ENCODE measurements at regions not wholly inside any gene's neighbourhood (a gene's known extent, or its start where the extent isn't known, plus 50 kb on each side); places are given as distances from the start of the nearest gene placed in this dataset.

GRCh38 chr11:92843455-92843854 is 126.0 kb upstream of the MTNR1B start (continued):
- TF ChIP-seq CTCF (IDR thresholded peaks at IDR 0.05; ENCODE audit: low read depth, low read length, missing input control) = no peak

DNA sequence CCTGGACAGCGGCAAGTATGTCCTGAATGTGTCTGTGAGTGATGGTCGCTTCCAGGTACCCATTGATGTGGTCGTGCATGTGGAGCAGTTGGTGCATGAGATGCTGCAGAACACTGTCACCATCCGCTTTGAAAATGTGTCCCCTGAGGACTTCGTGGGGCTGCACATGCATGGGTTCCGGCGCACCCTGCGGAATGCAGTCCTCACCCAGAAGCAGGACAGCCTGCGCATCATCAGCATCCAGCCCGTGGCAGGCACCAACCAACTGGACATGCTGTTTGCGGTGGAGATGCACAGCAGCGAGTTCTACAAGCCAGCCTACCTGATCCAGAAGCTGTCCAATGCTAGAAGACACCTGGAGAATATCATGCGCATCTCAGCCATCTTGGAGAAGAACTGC is 125.3 kb upstream of the MTNR1B start:
- H3K36me3 ChIP-seq (ENCODE audit: control insufficient read depth in 4 of 4, insufficient read depth in 3 of 4, low read depth in 1 of 4, low read length in 3 of 4) = no peaks in the 10 kb centered on the region
- no peaks in the 10 kb centered on the region for H3K27me3 ChIP-seq (ENCODE audit: control insufficient read depth in 4 of 4, insufficient read depth in 4 of 4, low read length in 3 of 4)
- H3K4me1 ChIP-seq (ENCODE audit: control insufficient read depth in 4 of 4, insufficient read depth in 4 of 4, low read length in 3 of 4) = no peaks in the 10 kb centered on the region
- no peak overlapping the region for H3K4me3 ChIP-seq (ENCODE audit: low read depth in 1 of 3, low read length in 3 of 3)
- 96% methylated on average over 13 of the region's 13 CpGs for WGBS
- no peak for DNase-seq (ENCODE audit: low spot score)
- H3K27ac ChIP-seq (ENCODE audit: low read depth in 1 of 2, low read length in 2 of 2) = no peak overlapping the region
- TF ChIP-seq, protein P1, sequence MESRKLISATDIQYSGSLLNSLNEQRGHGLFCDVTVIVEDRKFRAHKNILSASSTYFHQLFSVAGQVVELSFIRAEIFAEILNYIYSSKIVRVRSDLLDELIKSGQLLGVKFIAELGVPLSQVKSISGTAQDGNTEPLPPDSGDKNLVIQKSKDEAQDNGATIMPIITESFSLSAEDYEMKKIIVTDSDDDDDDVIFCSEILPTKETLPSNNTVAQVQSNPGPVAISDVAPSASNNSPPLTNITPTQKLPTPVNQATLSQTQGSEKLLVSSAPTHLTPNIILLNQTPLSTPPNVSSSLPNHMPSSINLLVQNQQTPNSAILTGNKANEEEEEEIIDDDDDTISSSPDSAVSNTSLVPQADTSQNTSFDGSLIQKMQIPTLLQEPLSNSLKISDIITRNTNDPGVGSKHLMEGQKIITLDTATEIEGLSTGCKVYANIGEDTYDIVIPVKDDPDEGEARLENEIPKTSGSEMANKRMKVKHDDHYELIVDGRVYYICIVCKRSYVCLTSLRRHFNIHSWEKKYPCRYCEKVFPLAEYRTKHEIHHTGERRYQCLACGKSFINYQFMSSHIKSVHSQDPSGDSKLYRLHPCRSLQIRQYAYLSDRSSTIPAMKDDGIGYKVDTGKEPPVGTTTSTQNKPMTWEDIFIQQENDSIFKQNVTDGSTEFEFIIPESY (IDR thresholded peaks at IDR 0.05) = no peak
- no peak for TF ChIP-seq MAX (IDR thresholded peaks at IDR 0.05)
- no peak for TF ChIP-seq TAF1 (conservative IDR thresholded peaks at IDR 0.05)
- no peak for TF ChIP-seq REST (IDR thresholded peaks at IDR 0.05)
- no peak for TF ChIP-seq NR2F2 (IDR thresholded peaks at IDR 0.05)
- TF ChIP-seq RXRA (IDR thresholded peaks at IDR 0.05) = no peak
- TF ChIP-seq FOXA2 (IDR thresholded peaks at IDR 0.05) = no peak
- no peak for TF ChIP-seq FOXA1 (IDR thresholded peaks at IDR 0.05)
- no peak for TF ChIP-seq HNF4G (IDR thresholded peaks at IDR 0.05)
- no peak for TF ChIP-seq HNF4A (conservative IDR thresholded peaks at IDR 0.05)
- no peak for TF ChIP-seq EGR1 (IDR thresholded peaks at IDR 0.05; ENCODE audit: low read depth in 2 of 2)
- TF ChIP-seq CTCF (IDR thresholded peaks at IDR 0.05; ENCODE audit: low read depth, low read length, missing input control) = no peak
- TF ChIP-seq RAD21 (IDR thresholded peaks at IDR 0.05) = no peak
- no peak for TF ChIP-seq GABPA (IDR thresholded peaks at IDR 0.05 in 1 of 2, conservative IDR thresholded peaks at IDR 0.05 in 1 of 2)
- TF ChIP-seq YY1 (IDR thresholded peaks at IDR 0.05) = no peak
- TF ChIP-seq ATF3 (IDR thresholded peaks at IDR 0.05) = no peak
- TF ChIP-seq SP1 (IDR thresholded peaks at IDR 0.05) = no peak
- TF ChIP-seq JUND (IDR thresholded peaks at IDR 0.05) = no peak
- no peaks in the 10 kb centered on the region for H3K9me3 ChIP-seq (ENCODE audit: control insufficient read depth in 4 of 4, low read length in 3 of 4)
- no peak overlapping the region for H3K9ac ChIP-seq (ENCODE audit: low read depth in 1 of 2, low read length in 2 of 2)

Data from liver (tissue), 8 donors.